G401.6 (cell line): ENCODE measurements at regions not wholly inside any gene's neighbourhood (a gene's known extent, or its start where the extent isn't known, plus 50 kb on each side); places are given as distances from the start of the nearest gene placed in this dataset.

Source experiments
- FAIRE-seq: peaks from 2 replicates; lab custom pipeline; 2012; peaks lifted over from hg19 to GRCh38; lab: Jason Lieb, UNC

GRCh38 chr12:67370979-67371378 lies 101.8 kb downstream of the CAND1 start:
- FAIRE-seq, result no peak

GRCh38 chr12:67377021-67377420 lies 107.9 kb downstream of the CAND1 start:
- FAIRE-seq, result no peak

- no peak for FAIRE-seq
These were observed 108.4 kb downstream of the CAND1 start for GRCh38 chr12:67377541-67377940.

GRCh38 chr12:67382241-67382871 lies 113.2 kb downstream of the CAND1 start:
- no peak for FAIRE-seq

GRCh38 chr12:67386869-67387565 lies 117.9 kb downstream of the CAND1 start:
- no peak for FAIRE-seq

GRCh38 chr12:67388331-67389138 lies 119.4 kb downstream of the CAND1 start:
- FAIRE-seq, result no peak

- no peak for FAIRE-seq
These were observed 121.1 kb downstream of the CAND1 start for GRCh38 chr12:67390273-67390672.

- FAIRE-seq, result no peak
These were observed 121.9 kb downstream of the CAND1 start for GRCh38 chr12:67391034-67391433.

GRCh38 chr12:67391656-67392055 lies 122.5 kb downstream of the CAND1 start:
- no peak for FAIRE-seq

GRCh38 chr12:67394550-67394949 lies 125.4 kb downstream of the CAND1 start:
- FAIRE-seq, result no peak

- FAIRE-seq, result no peak
These were observed 131.6 kb downstream of the CAND1 start for GRCh38 chr12:67400742-67401141.

- FAIRE-seq, result no peak
These were observed 141.1 kb downstream of the CAND1 start for GRCh38 chr12:67410246-67410645.

- FAIRE-seq, result no peak
These were observed 141.5 kb downstream of the CAND1 start for GRCh38 chr12:67410667-67411067.

- FAIRE-seq, result no peak
These were observed 142.4 kb downstream of the CAND1 start for GRCh38 chr12:67411562-67411961.

- FAIRE-seq, result no peak
These were observed 144.4 kb downstream of the CAND1 start for GRCh38 chr12:67413577-67413976.

- FAIRE-seq, result no peak
These were observed 145.0 kb downstream of the CAND1 start for GRCh38 chr12:67414011-67414715.

GRCh38 chr12:67415473-67415872 lies 146.3 kb downstream of the CAND1 start:
- FAIRE-seq, result peak; percentile 68

- no peak for FAIRE-seq
These were observed 150.7 kb downstream of the CAND1 start for GRCh38 chr12:67419810-67420209.

GRCh38 chr12:67420506-67420905 lies 151.3 kb downstream of the CAND1 start:
- FAIRE-seq, result no peak

GRCh38 chr12:67422081-67422480 lies 152.9 kb downstream of the CAND1 start:
- FAIRE-seq, result no peak

GRCh38 chr12:67424784-67425183 lies 155.6 kb downstream of the CAND1 start:
- FAIRE-seq, result no peak

- FAIRE-seq, result no peak
These were observed 156.2 kb downstream of the CAND1 start for GRCh38 chr12:67425394-67425793.

GRCh38 chr12:67426067-67426466 lies 156.9 kb downstream of the CAND1 start:
- FAIRE-seq, result no peak
